ENCODE measurements at regions not wholly inside any gene's neighbourhood (a gene's known extent, or its start where the extent isn't known, plus 50 kb on each side); places are given as distances from the start of the nearest gene placed in this dataset.

GRCh38 chr2:18998491-18998890 lies 359.9 kb downstream of the OSR1 start:
- no peak for TF ChIP-seq CTCF (IDR thresholded peaks at IDR 0.05; ENCODE audit: low read depth, low read length)
- no peak for TF ChIP-seq EZH2phosphoT487 (IDR thresholded peaks at IDR 0.05; ENCODE audit: low read depth)
- Histone ChIP-seq H3K4me1 (ENCODE audit: low read length) (no peaks in the 10 kb centered on the region), H3K27me3 (ENCODE audit: low read depth, low read length) (no peaks in the 10 kb centered on the region), H3K4me3 (ENCODE audit: low read length) (no peak overlapping the region), H3K36me3 (replicated peaks; ENCODE audit: low read depth, low read length) (no peaks in the 10 kb centered on the region), H3K9ac (ENCODE audit: low read length) (no peak overlapping the region), H2AFZ (ENCODE audit: low read depth, low read length) (no peak overlapping the region), H4K20me1 (ENCODE audit: insufficient read depth, low read length) (no peaks in the 10 kb centered on the region), H3K4me2 (ENCODE audit: low read length) (no peak overlapping the region), H3K79me2 (ENCODE audit: low read length) (no peaks in the 10 kb centered on the region), H3K27ac (ENCODE audit: low read length) (no peak overlapping the region), H3K9me3 (ENCODE audit: insufficient read depth, low read length) (no peaks in the 10 kb centered on the region)

GRCh38 chr2:18993756-18994338 lies 364.6 kb downstream of the OSR1 start:
- Histone ChIP-seq H4K20me1 (ENCODE audit: insufficient read depth, low read length) (no peaks in the 10 kb centered on the region), H3K9ac (ENCODE audit: low read length) (no peak overlapping the region), H3K4me2 (ENCODE audit: low read length) (no peak overlapping the region), H2AFZ (ENCODE audit: low read depth, low read length) (no peak overlapping the region), H3K27me3 (ENCODE audit: low read depth, low read length) (no peaks in the 10 kb centered on the region), H3K4me1 (ENCODE audit: low read length) (no peaks in the 10 kb centered on the region), H3K36me3 (replicated peaks; ENCODE audit: low read depth, low read length) (no peaks in the 10 kb centered on the region), H3K79me2 (ENCODE audit: low read length) (no peaks in the 10 kb centered on the region), H3K27ac (ENCODE audit: low read length) (no peak overlapping the region), H3K9me3 (ENCODE audit: insufficient read depth, low read length) (no peaks in the 10 kb centered on the region), H3K4me3 (ENCODE audit: low read length) (no peak overlapping the region)
- no peak for TF ChIP-seq EZH2phosphoT487 (IDR thresholded peaks at IDR 0.05; ENCODE audit: low read depth)
- no peak for TF ChIP-seq CTCF (IDR thresholded peaks at IDR 0.05; ENCODE audit: low read depth, low read length)

GRCh38 chr2:18991177-18992168 lies 366.9 kb downstream of the OSR1 start:
- no peaks in the 10 kb centered on the region for H4K20me1 ChIP-seq (ENCODE audit: insufficient read depth, low read length)
- no peaks in the 10 kb centered on the region for H3K4me1 ChIP-seq (ENCODE audit: low read length)

More at GRCh38 chr2:18991177-18992168, 366.9 kb downstream of the OSR1 start:
- Histone ChIP-seq H3K79me2 (ENCODE audit: low read length) (no peaks in the 10 kb centered on the region), H3K36me3 (replicated peaks; ENCODE audit: low read depth, low read length) (no peaks in the 10 kb centered on the region), H3K9me3 (ENCODE audit: insufficient read depth, low read length) (no peaks in the 10 kb centered on the region), H3K27me3 (ENCODE audit: low read depth, low read length) (no peaks in the 10 kb centered on the region), H3K4me2 (ENCODE audit: low read length) (no peak overlapping the region), H3K27ac (ENCODE audit: low read length) (no peak overlapping the region), H3K9ac (ENCODE audit: low read length) (no peak overlapping the region), H3K4me3 (ENCODE audit: low read length) (no peak overlapping the region), H2AFZ (ENCODE audit: low read depth, low read length) (no peak overlapping the region)
- TF ChIP-seq CTCF (IDR thresholded peaks at IDR 0.05; ENCODE audit: low read depth, low read length) = no peak
